Gastrocnemius medialis (tissue), 4 donors: ENCODE measurements at regions not wholly inside any gene's neighbourhood (a gene's known extent, or its start where the extent isn't known, plus 50 kb on each side); places are given as distances from the start of the nearest gene placed in this dataset.

Experiments used
- ATAC-seq, 2 donors: fragments of 150-250 bp; one replicate each; pipeline ENCODE4 v1.9.1; 2016
- DNase-seq, 2 donors: peaks; one replicate each; pipeline ENCODE4 v3.0.0-alpha.2; 2019
- H3K27ac ChIP-seq, 4 donors: fragments of 200-600 bp; sonication (generic); 1 replicate in 1 of 4; 2 replicates in 3 of 4; pipeline ENCODE4 v1.5.1; 2016 to 2018; ENCODE audit warnings: mild to moderate bottlenecking in 2 of 4, moderate library complexity in 1 of 4
- H3K27me3 ChIP-seq, 3 donors: fragments of 200-600 bp; sonication (generic) in 2 of 3; 1 replicate in 1 of 3; 2 replicates in 2 of 3; pipeline versions ENCODE4 v1.5.1 to v1.6.0; 2016 to 2019; ENCODE audit warnings: mild to moderate bottlenecking in 1 of 3, moderate library complexity in 1 of 3
- H3K36me3 ChIP-seq, 2 donors: fragments of 200-600 bp; sonication (generic) in 1 of 2; one replicate each; pipeline ENCODE4 v1.5.1; 2017 to 2018
- H3K4me1 ChIP-seq, 2 donors: fragments of 200-600 bp; sonication (generic) in 1 of 2; one replicate each; pipeline ENCODE4 v1.5.1; 2016 to 2017; ENCODE audit warnings: mild to moderate bottlenecking in 2 of 2
- H3K4me3 ChIP-seq, 4 donors: fragments of 200-600 bp; sonication (generic) in 3 of 4; 1 replicate in 1 of 4; 2 replicates in 3 of 4; pipeline ENCODE4 v1.5.1; 2016 to 2019; ENCODE audit warnings: mild to moderate bottlenecking in 2 of 4
- H3K9me3 ChIP-seq, 3 donors: fragments of 200-600 bp; sonication (generic) in 2 of 3; 1 replicate in 1 of 3; 2 replicates in 2 of 3; pipeline ENCODE4 v1.5.1; 2016 to 2019
- POLR2A ChIP-seq, 2 donors: fragments of 450-650 bp; IDR thresholded peaks; one replicate each; pipeline ENCODE4 v1.6.1; 2017; ENCODE audit warnings: antibody characterized with exemption in 2 of 2, mild to moderate bottlenecking in 2 of 2, moderate library complexity in 2 of 2
- in situ Hi-C, 4 donors: fragments of 200-750 bp; cut with MboI; loops; one replicate each; pipeline versions ENCODE4 v1.15.0 to v1.8.0; 2017; ENCODE audit warnings: low sequenced_read_pairs in 4 of 4
- intact Hi-C: fragments of 100-400 bp; cut with DNase I; formaldehyde crosslinking; loops from one replicate; pipeline ENCODE4 v1.15.1; 2023; ENCODE audit warnings: low total_unique reads
- TF ChIP-seq, protein P1 (sequence below), 5 experiments: fragments of 450-650 bp in 3 of 5; fragments of 200-600 bp in 2 of 5; sonication (generic) in 2 of 5; IDR thresholded peaks in 4 of 5; conservative IDR thresholded peaks in 1 of 5; 1 replicate in 4 of 5; 2 replicates in 1 of 5; pipeline ENCODE4 v1.5.1; 2016 to 2019; ENCODE audit warnings: antibody characterized with exemption in 5 of 5, mild to moderate bottlenecking in 3 of 5, moderate library complexity in 3 of 5

DNA sequence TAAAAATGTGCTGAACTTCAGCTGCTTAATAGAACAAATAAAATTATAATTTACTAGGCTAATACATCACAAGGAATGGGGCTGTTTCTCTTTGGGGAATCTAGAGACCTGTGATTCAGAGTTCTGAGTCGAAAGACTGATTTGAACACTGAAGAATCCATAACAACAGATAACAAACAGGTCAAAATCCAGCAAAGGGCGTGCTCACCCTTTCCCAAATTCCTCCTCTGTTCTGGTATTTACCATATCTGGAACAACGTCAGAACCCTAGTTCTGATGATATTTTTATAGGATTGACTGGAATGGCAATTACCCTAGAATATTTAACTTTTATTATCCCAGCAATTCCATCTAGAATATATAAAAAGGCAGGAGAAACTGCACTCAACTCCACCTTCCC is 66.0 kb upstream of the ITGA6 start:
- DNase-seq (no peak), ATAC-seq (no peak)
- no peaks in the 10 kb centered on the region for H3K27me3 ChIP-seq
- in situ Hi-C loops, result no loop called here
- no peak overlapping the region for H3K4me3 ChIP-seq
- intact Hi-C loops, result no loop called here
- peaks cover 0 to 13% of the 10 kb centered on the region in 2 donors for H3K4me1 ChIP-seq
- no peaks in the 10 kb centered on the region for H3K9me3 ChIP-seq
- H3K27ac ChIP-seq, result no peak overlapping the region
- no peaks in the 10 kb centered on the region for H3K36me3 ChIP-seq
- no peak for TF ChIP-seq POLR2A (IDR thresholded peaks at IDR 0.05)
- TF ChIP-seq, protein P1, sequence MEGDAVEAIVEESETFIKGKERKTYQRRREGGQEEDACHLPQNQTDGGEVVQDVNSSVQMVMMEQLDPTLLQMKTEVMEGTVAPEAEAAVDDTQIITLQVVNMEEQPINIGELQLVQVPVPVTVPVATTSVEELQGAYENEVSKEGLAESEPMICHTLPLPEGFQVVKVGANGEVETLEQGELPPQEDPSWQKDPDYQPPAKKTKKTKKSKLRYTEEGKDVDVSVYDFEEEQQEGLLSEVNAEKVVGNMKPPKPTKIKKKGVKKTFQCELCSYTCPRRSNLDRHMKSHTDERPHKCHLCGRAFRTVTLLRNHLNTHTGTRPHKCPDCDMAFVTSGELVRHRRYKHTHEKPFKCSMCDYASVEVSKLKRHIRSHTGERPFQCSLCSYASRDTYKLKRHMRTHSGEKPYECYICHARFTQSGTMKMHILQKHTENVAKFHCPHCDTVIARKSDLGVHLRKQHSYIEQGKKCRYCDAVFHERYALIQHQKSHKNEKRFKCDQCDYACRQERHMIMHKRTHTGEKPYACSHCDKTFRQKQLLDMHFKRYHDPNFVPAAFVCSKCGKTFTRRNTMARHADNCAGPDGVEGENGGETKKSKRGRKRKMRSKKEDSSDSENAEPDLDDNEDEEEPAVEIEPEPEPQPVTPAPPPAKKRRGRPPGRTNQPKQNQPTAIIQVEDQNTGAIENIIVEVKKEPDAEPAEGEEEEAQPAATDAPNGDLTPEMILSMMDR (IDR thresholded peaks at IDR 0.05 in 4 of 5, conservative IDR thresholded peaks at IDR 0.05 in 1 of 5), result no peak

DNA sequence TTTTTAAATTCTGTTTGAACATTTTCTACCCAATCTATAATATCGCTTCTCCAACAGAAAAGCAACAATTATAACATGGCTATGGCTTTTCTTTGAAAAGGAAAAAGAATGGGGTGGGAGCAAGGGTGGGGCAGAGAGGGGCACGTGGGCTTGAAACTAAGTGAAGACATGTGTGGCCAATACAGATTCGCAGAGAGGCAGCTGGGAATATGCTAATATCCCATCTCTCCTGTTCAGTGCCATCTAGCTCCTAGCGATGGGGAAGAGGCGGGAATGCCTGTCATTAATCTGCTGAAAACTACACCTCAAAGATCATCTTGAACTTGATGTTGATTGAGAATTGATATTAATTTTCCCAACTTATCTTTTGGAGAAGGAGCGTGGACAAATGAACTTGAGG is 65.5 kb upstream of the ITGA6 start:
- H3K27me3 ChIP-seq, result no peaks in the 10 kb centered on the region
- no peak overlapping the region for H3K4me3 ChIP-seq
- no peak for TF ChIP-seq POLR2A (IDR thresholded peaks at IDR 0.05)
- TF ChIP-seq, protein P1 (IDR thresholded peaks at IDR 0.05 in 4 of 5, conservative IDR thresholded peaks at IDR 0.05 in 1 of 5), result no peak
- H3K36me3 ChIP-seq, result no peaks in the 10 kb centered on the region
- H3K9me3 ChIP-seq, result no peaks in the 10 kb centered on the region
- no peak for ATAC-seq
- no peak for DNase-seq
- peak overlapping the region in 1 of 4 donors; percentile 9 for H3K27ac ChIP-seq
- peaks cover 0 to 13% of the 10 kb centered on the region in 2 donors for H3K4me1 ChIP-seq
- intact Hi-C loops, result no loop called here
- in situ Hi-C loops, result no loop called here

DNA sequence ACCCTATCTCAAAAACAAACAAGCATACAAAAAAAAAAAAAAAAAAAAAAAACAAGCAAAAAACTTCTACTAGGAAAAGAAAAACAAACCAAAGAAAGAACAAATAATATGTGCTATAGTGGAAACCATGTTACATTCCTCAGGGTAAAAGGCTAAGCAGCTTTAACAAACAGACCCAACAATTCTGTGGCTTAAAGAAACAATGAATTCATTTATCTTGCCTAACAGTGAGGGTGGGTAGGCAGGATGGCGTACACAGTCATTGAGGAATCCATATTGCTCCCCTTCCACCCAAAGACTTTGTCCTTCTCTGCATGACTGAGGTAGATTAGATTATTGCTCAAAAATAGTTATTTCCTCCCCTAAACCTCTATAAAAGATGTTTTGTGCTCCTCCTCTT is 63.1 kb upstream of the ITGA6 start:
- no peak for TF ChIP-seq POLR2A (IDR thresholded peaks at IDR 0.05)
- TF ChIP-seq, protein P1 (IDR thresholded peaks at IDR 0.05 in 4 of 5, conservative IDR thresholded peaks at IDR 0.05 in 1 of 5), result no peak
- ATAC-seq (no peak), DNase-seq (no peak)
- H3K27me3 ChIP-seq, result no peaks in the 10 kb centered on the region
- no peak overlapping the region for H3K4me3 ChIP-seq
- H3K9me3 ChIP-seq, result no peaks in the 10 kb centered on the region
- no peak overlapping the region for H3K27ac ChIP-seq
- no peaks in the 10 kb centered on the region for H3K4me1 ChIP-seq
- intact Hi-C loops, result no loop called here
- in situ Hi-C loops, result no loop called here
- H3K36me3 ChIP-seq, result no peaks in the 10 kb centered on the region

DNA sequence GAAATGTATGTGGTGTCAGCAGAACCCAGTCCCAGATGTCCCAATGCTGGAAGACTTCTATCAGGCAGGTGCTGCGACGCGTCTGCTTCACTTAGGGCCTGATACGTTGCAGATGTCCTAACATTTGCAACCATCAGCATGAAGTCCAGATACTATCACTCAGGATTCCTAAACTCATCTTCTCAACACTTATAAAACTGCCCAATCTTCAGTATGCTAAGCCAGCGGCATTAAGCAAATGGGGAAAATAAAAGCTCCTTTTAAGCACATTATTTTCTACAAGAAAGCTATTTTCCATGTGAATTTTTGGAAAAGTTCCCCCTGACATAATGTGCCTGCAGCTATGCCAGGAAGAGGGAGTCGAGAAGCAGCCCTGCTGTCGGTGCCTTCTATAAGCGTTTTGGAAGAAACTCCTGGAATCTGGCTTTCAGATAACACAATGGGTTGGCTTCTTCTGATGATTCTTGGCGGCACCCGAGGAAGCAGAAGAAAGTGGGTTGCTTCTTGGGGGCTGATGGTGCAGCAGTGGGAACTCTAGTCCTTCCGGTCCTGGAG is 60.7 kb upstream of the ITGA6 start:
- DNase-seq (no peak), ATAC-seq (no peak)
- in situ Hi-C loops (no loop called here), intact Hi-C loops (no loop called here)
- Histone ChIP-seq H3K9me3 (no peaks in the 10 kb centered on the region), H3K4me3 (no peak overlapping the region), H3K36me3 (no peaks in the 10 kb centered on the region), H3K27ac (no peak overlapping the region), H3K4me1 (no peaks in the 10 kb centered on the region), H3K27me3 (no peaks in the 10 kb centered on the region)
- TF ChIP-seq, protein P1 (IDR thresholded peaks at IDR 0.05 in 4 of 5, conservative IDR thresholded peaks at IDR 0.05 in 1 of 5), result no peak
- TF ChIP-seq POLR2A (IDR thresholded peaks at IDR 0.05), result no peak
